Germinal center (tissue), 1 donor: ENCODE measurements at regions not wholly inside any gene's neighbourhood (a gene's known extent, or its start where the extent isn't known, plus 50 kb on each side); places are given as distances from the start of the nearest gene placed in this dataset.
"Not testable (repeated sequence)": the region's sequence is repeated elsewhere in the genome, so short reads cannot be mapped to it uniquely, and the experiment has no call there.

Source experiments
- DNase-seq: peaks from one replicate; pipeline ENCODE4 v3.0.0; 2012; ENCODE audit warnings: mixed read lengths, low spot score

GRCh38 chr2:226164512-226164911 lies 635.1 kb downstream of the IRS1 start:
- no peak for DNase-seq

GRCh38 chr2:226160617-226161016 lies 639.0 kb downstream of the IRS1 start:
- not testable (repeated sequence) for DNase-seq

GRCh38 chr2:226159875-226160479 lies 639.6 kb downstream of the IRS1 start:
- no peak for DNase-seq

- DNase-seq, result no peak
Measured at GRCh38 chr2:226158940-226159339, 640.7 kb downstream of the IRS1 start.

- no peak for DNase-seq
Measured at GRCh38 chr2:226158229-226158628, 641.4 kb downstream of the IRS1 start.

- no peak for DNase-seq
Measured at GRCh38 chr2:226155093-226155875, 644.3 kb downstream of the IRS1 start.

GRCh38 chr2:226154610-226155009 lies 645.0 kb downstream of the IRS1 start:
- DNase-seq, result no peak

- DNase-seq, result no peak
Measured at GRCh38 chr2:226153553-226153952, 646.1 kb downstream of the IRS1 start.

GRCh38 chr2:226151157-226151556 lies 648.5 kb downstream of the IRS1 start:
- DNase-seq, result no peak

- no peak for DNase-seq
Measured at GRCh38 chr2:226143091-226143490, 656.5 kb downstream of the IRS1 start.

- no peak for DNase-seq
Measured at GRCh38 chr2:226142463-226142862, 657.2 kb downstream of the IRS1 start.

GRCh38 chr2:226140594-226140993 lies 659.0 kb downstream of the IRS1 start:
- no peak for DNase-seq

GRCh38 chr2:226139759-226140158 lies 659.9 kb downstream of the IRS1 start:
- no peak for DNase-seq

- DNase-seq, result no peak
Measured at GRCh38 chr2:226137201-226137811, 662.3 kb downstream of the IRS1 start.

GRCh38 chr2:226136739-226137138 lies 662.9 kb downstream of the IRS1 start:
- DNase-seq, result no peak

- no peak for DNase-seq
Measured at GRCh38 chr2:226135861-226136548, 663.6 kb downstream of the IRS1 start.

GRCh38 chr2:226132323-226133215 lies 667.1 kb downstream of the IRS1 start:
- DNase-seq, result no peak

- no peak for DNase-seq
Measured at GRCh38 chr2:226131299-226131784, 668.3 kb downstream of the IRS1 start.

GRCh38 chr2:226130192-226130591 lies 669.4 kb downstream of the IRS1 start:
- DNase-seq, result no peak

GRCh38 chr2:226127682-226128081 lies 671.9 kb downstream of the IRS1 start:
- no peak for DNase-seq

- no peak for DNase-seq
Measured at GRCh38 chr2:226126104-226126503, 673.5 kb downstream of the IRS1 start.
